Mesendoderm (in vitro differentiated cells): ENCODE measurements at regions not wholly inside any gene's neighbourhood (a gene's known extent, or its start where the extent isn't known, plus 50 kb on each side); places are given as distances from the start of the nearest gene placed in this dataset.

Experiments
- DNase-seq: peaks from one replicate; pipeline ENCODE4 v3.0.0; 2013
- H2AK5ac ChIP-seq: 2 replicates; pipeline ENCODE4 v1.6.1; 2013; ENCODE audit warnings: low read length, inconsistent platforms
- H2BK120ac ChIP-seq: 2 replicates; pipeline ENCODE4 v1.6.1; 2013; ENCODE audit warnings: low read depth, mild to moderate bottlenecking, low read length, moderate library complexity, mixed read lengths
- H2BK15ac ChIP-seq: replicated peaks from 2 replicates; pipeline ENCODE4 v1.6.1; 2013; ENCODE audit warnings: low read depth, mild to moderate bottlenecking, moderate library complexity
- H2BK5ac ChIP-seq: 2 replicates; pipeline ENCODE4 v1.6.1; 2013; ENCODE audit warnings: low read length, inconsistent platforms
- H3K18ac ChIP-seq: 2 replicates; pipeline ENCODE4 v1.6.1; 2013; ENCODE audit warnings: mild to moderate bottlenecking, low read length, mixed read lengths
- H3K23ac ChIP-seq: one replicate; pipeline ENCODE4 v1.6.1; 2013; ENCODE audit warnings: low read length
- H3K27ac ChIP-seq: 2 replicates; pipeline ENCODE4 v1.5.1; 2013; ENCODE audit warnings: low read depth, mild to moderate bottlenecking, inconsistent platforms, low read length, moderate library complexity
- H3K27me3 ChIP-seq: 2 replicates; pipeline ENCODE4 v1.6.1; 2013; ENCODE audit warnings: low read length, control low read depth, mild to moderate bottlenecking, inconsistent platforms; ENCODE audit not compliant: insufficient read depth, poor library complexity
- H3K36me3 ChIP-seq: 2 replicates; pipeline ENCODE4 v1.6.1; 2013; ENCODE audit warnings: low read length, inconsistent platforms; ENCODE audit not compliant: control insufficient read depth, insufficient read depth
- H3K4ac ChIP-seq: one replicate; pipeline ENCODE4 v1.6.1; 2013; ENCODE audit warnings: low read depth, mild to moderate bottlenecking, low read length, moderate library complexity
- H3K4me1 ChIP-seq: 2 replicates; pipeline ENCODE4 v1.6.1; 2013; ENCODE audit warnings: low read depth, low read length, inconsistent platforms; ENCODE audit not compliant: control insufficient read depth
- H3K4me2 ChIP-seq: 2 replicates; pipeline ENCODE4 v1.6.1; 2013; ENCODE audit warnings: low read length
- H3K4me3 ChIP-seq: 2 replicates; pipeline ENCODE4 v1.5.1; 2013; ENCODE audit warnings: mild to moderate bottlenecking, low read length
- H3K56ac ChIP-seq: one replicate; pipeline ENCODE4 v1.6.1; 2013; ENCODE audit warnings: low read length
- H3K79me1 ChIP-seq: 2 replicates; pipeline ENCODE4 v1.6.1; 2013; ENCODE audit warnings: low read length, inconsistent platforms
- H3K79me2 ChIP-seq: 2 replicates; pipeline ENCODE4 v1.6.1; 2013; ENCODE audit warnings: mild to moderate bottlenecking, low read length; ENCODE audit not compliant: control insufficient read depth, insufficient read depth
- H3K9ac ChIP-seq: 2 replicates; pipeline ENCODE4 v1.6.1; 2013; ENCODE audit warnings: low read length, inconsistent platforms
- H4K5ac ChIP-seq: one replicate; pipeline ENCODE4 v1.6.1; 2013; ENCODE audit warnings: low read length
- H4K8ac ChIP-seq: one replicate; pipeline ENCODE4 v1.6.1; 2013; ENCODE audit warnings: low read depth, mild to moderate bottlenecking, control low read depth, low read length, moderate library complexity
- WGBS: extraction: QIAGEN DNeasy Blood & Tissue Kit; methylation state at CpG from one replicate; pipeline ENCODE4 v1.1.7; 2013; ENCODE audit warnings: low lambda C conversion rate, missing lambda C conversion rate; ENCODE audit not compliant: insufficient coverage; ENCODE audit errors: extremely low coverage; 5-methylcytosine and 5-hydroxymethylcytosine counted together

- H2BK120ac ChIP-seq = no peak overlapping the region
- WGBS = no CpG with 5 or more reads among the region's 4 CpGs
- H3K56ac ChIP-seq = no peak overlapping the region
- no peaks in the 10 kb centered on the region for H3K36me3 ChIP-seq
- H3K79me2 ChIP-seq = no peaks in the 10 kb centered on the region
- H2AK5ac ChIP-seq = no peak overlapping the region
- H3K27me3 ChIP-seq = no peaks in the 10 kb centered on the region
- no peak for DNase-seq
- no peaks in the 10 kb centered on the region for H3K4me1 ChIP-seq
- H2BK15ac ChIP-seq = no peak overlapping the region
- no peak overlapping the region for H4K8ac ChIP-seq
- no peak overlapping the region for H3K27ac ChIP-seq
- no peak overlapping the region for H3K4me3 ChIP-seq
- no peak overlapping the region for H4K5ac ChIP-seq
- H3K4ac ChIP-seq = no peak overlapping the region
- no peak overlapping the region for H3K23ac ChIP-seq
- H3K9ac ChIP-seq = no peak overlapping the region
- H3K18ac ChIP-seq = no peak overlapping the region
- H2BK5ac ChIP-seq = no peak overlapping the region
- H3K79me1 ChIP-seq = no peaks in the 10 kb centered on the region
- no peak overlapping the region for H3K4me2 ChIP-seq
These were observed 136.5 kb downstream of the MTRR start for GRCh38 chr5:8005416-8005815.

GRCh38 chr5:8012131-8012977 lies 143.4 kb downstream of the MTRR start:
- no peak overlapping the region for H3K4me3 ChIP-seq
- no peak overlapping the region for H3K9ac ChIP-seq
- no peak overlapping the region for H3K4me2 ChIP-seq
- H3K36me3 ChIP-seq = no peaks in the 10 kb centered on the region
- no peak overlapping the region for H3K18ac ChIP-seq
- H3K56ac ChIP-seq = no peak overlapping the region
- no peak overlapping the region for H2AK5ac ChIP-seq
- H4K8ac ChIP-seq = no peak overlapping the region
- H4K5ac ChIP-seq = no peak overlapping the region
- H3K27ac ChIP-seq = no peak overlapping the region
- H3K79me2 ChIP-seq = no peaks in the 10 kb centered on the region
- H3K27me3 ChIP-seq = no peaks in the 10 kb centered on the region
- H3K79me1 ChIP-seq = no peaks in the 10 kb centered on the region
- H2BK120ac ChIP-seq = no peak overlapping the region
- H3K4me1 ChIP-seq = no peaks in the 10 kb centered on the region
- no peak overlapping the region for H2BK5ac ChIP-seq
- DNase-seq = peak; percentile 33
- H2BK15ac ChIP-seq = no peak overlapping the region
- no peak overlapping the region for H3K23ac ChIP-seq
- no CpG with 5 or more reads among the region's 9 CpGs for WGBS
- H3K4ac ChIP-seq = no peak overlapping the region

GRCh38 chr5:8013948-8014710 lies 145.2 kb downstream of the MTRR start:
- no peak overlapping the region for H3K23ac ChIP-seq
- H3K79me2 ChIP-seq = no peaks in the 10 kb centered on the region
- H3K27ac ChIP-seq = no peak overlapping the region
- H4K8ac ChIP-seq = no peak overlapping the region
- no peak overlapping the region for H2AK5ac ChIP-seq
- WGBS = no CpG with 5 or more reads among the region's 7 CpGs
- no peak overlapping the region for H3K18ac ChIP-seq
- H3K79me1 ChIP-seq = no peaks in the 10 kb centered on the region
- H2BK15ac ChIP-seq = no peak overlapping the region
- H3K9ac ChIP-seq = no peak overlapping the region
- H3K4ac ChIP-seq = no peak overlapping the region
- H3K4me3 ChIP-seq = no peak overlapping the region
- H2BK5ac ChIP-seq = no peak overlapping the region
- no peaks in the 10 kb centered on the region for H3K27me3 ChIP-seq
- H3K36me3 ChIP-seq = no peaks in the 10 kb centered on the region
- H3K4me2 ChIP-seq = no peak overlapping the region
- H4K5ac ChIP-seq = no peak overlapping the region
- no peak overlapping the region for H2BK120ac ChIP-seq
- DNase-seq = no peak
- H3K56ac ChIP-seq = no peak overlapping the region
- H3K4me1 ChIP-seq = no peaks in the 10 kb centered on the region

- H3K4me3 ChIP-seq = no peak overlapping the region
- DNase-seq = no peak
- H3K23ac ChIP-seq = no peak overlapping the region
- no CpG with 5 or more reads among the region's 5 CpGs for WGBS
- no peak overlapping the region for H4K8ac ChIP-seq
- no peaks in the 10 kb centered on the region for H3K4me1 ChIP-seq
- H3K9ac ChIP-seq = no peak overlapping the region
- no peak overlapping the region for H3K56ac ChIP-seq
- no peak overlapping the region for H3K27ac ChIP-seq
- no peaks in the 10 kb centered on the region for H3K79me2 ChIP-seq
- no peak overlapping the region for H2BK15ac ChIP-seq
- no peak overlapping the region for H3K18ac ChIP-seq
- H3K4ac ChIP-seq = no peak overlapping the region
- H2BK5ac ChIP-seq = no peak overlapping the region
- H2AK5ac ChIP-seq = no peak overlapping the region
- no peak overlapping the region for H2BK120ac ChIP-seq
- no peaks in the 10 kb centered on the region for H3K79me1 ChIP-seq
- H3K36me3 ChIP-seq = no peaks in the 10 kb centered on the region
- no peaks in the 10 kb centered on the region for H3K27me3 ChIP-seq
- no peak overlapping the region for H3K4me2 ChIP-seq
- H4K5ac ChIP-seq = no peak overlapping the region
These were observed 150.8 kb downstream of the MTRR start for GRCh38 chr5:8019719-8020218.

- H3K9ac ChIP-seq = no peak overlapping the region
- no peak overlapping the region for H3K4me3 ChIP-seq
- DNase-seq = no peak
- no peak overlapping the region for H3K4ac ChIP-seq
- no peak overlapping the region for H3K23ac ChIP-seq
- no peaks in the 10 kb centered on the region for H3K36me3 ChIP-seq
- no peak overlapping the region for H3K4me2 ChIP-seq
- H3K79me1 ChIP-seq = no peaks in the 10 kb centered on the region
- no peak overlapping the region for H4K5ac ChIP-seq
- no peaks in the 10 kb centered on the region for H3K4me1 ChIP-seq
- WGBS = no CpG with 5 or more reads among the region's 5 CpGs
- no peaks in the 10 kb centered on the region for H3K27me3 ChIP-seq
- H3K79me2 ChIP-seq = no peaks in the 10 kb centered on the region
- no peak overlapping the region for H2BK15ac ChIP-seq
- no peak overlapping the region for H4K8ac ChIP-seq
- H2BK120ac ChIP-seq = no peak overlapping the region
- no peak overlapping the region for H3K56ac ChIP-seq
- no peak overlapping the region for H2AK5ac ChIP-seq
- H3K18ac ChIP-seq = no peak overlapping the region
- H2BK5ac ChIP-seq = no peak overlapping the region
- H3K27ac ChIP-seq = no peak overlapping the region
These were observed 152.0 kb downstream of the MTRR start for GRCh38 chr5:8020861-8021514.
